ENCODE measurements at regions not wholly inside any gene's neighbourhood (a gene's known extent, or its start where the extent isn't known, plus 50 kb on each side); places are given as distances from the start of the nearest gene placed in this dataset.

DNA sequence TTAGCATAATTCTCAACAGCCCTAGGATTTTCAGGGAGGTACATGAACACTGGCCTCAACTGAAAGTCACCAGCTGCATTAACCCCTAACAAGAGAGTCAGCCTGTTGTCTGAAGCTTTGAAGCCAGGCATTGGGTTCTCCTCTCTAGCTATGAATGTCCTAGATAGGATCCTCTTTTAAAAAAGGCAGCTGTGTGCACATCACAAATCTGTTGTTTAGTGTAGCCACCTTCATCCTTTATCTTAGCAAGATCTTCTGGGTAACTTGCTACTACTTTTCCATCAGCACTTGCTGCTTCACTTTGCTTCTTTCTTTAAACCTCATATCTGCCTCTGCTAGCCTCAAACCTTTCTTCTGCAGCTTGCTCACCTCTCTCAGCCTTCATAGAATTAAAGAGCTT lies 1692.1 kb downstream of the EFNB2 start:
- TF ChIP-seq, protein P1, sequence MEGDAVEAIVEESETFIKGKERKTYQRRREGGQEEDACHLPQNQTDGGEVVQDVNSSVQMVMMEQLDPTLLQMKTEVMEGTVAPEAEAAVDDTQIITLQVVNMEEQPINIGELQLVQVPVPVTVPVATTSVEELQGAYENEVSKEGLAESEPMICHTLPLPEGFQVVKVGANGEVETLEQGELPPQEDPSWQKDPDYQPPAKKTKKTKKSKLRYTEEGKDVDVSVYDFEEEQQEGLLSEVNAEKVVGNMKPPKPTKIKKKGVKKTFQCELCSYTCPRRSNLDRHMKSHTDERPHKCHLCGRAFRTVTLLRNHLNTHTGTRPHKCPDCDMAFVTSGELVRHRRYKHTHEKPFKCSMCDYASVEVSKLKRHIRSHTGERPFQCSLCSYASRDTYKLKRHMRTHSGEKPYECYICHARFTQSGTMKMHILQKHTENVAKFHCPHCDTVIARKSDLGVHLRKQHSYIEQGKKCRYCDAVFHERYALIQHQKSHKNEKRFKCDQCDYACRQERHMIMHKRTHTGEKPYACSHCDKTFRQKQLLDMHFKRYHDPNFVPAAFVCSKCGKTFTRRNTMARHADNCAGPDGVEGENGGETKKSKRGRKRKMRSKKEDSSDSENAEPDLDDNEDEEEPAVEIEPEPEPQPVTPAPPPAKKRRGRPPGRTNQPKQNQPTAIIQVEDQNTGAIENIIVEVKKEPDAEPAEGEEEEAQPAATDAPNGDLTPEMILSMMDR (conservative IDR thresholded peaks at IDR 0.05; ENCODE audit: low read depth, low read length): no peak
- TF ChIP-seq EZH2 (IDR thresholded peaks at IDR 0.05; ENCODE audit: low read length, unreplicated experiment): no peak
- no peak for TF ChIP-seq EZH2phosphoT487 (IDR thresholded peaks at IDR 0.05; ENCODE audit: borderline replicate concordance, low read length)
